OCI-LY7 (cell line): ENCODE measurements at regions not wholly inside any gene's neighbourhood (a gene's known extent, or its start where the extent isn't known, plus 50 kb on each side); places are given as distances from the start of the nearest gene placed in this dataset.

Experiments used
- BruUV-seq: library from RNA; stranded (reverse); fragments of 400-500 nt; replicated peaks from 2 replicates; lab custom pipeline; 2021; lab: Mats Ljungman, UMichigan
- CTCF ChIA-PET: fragments of 300-600 bp; sonication (Branson Sonifier 250); formaldehyde crosslinking; loops from one replicate; lab custom pipeline; 2022; ENCODE audit warnings: antibody characterized with exemption; ENCODE audit not compliant: unreplicated experiment; lab: Charles Lee
- POLR2A ChIA-PET: fragments of 300-600 bp; sonication (Branson Sonifier 250); formaldehyde crosslinking; loops from one replicate; lab custom pipeline; 2022; ENCODE audit warnings: antibody characterized with exemption; lab: Charles Lee
- DNase-seq: peaks from one replicate; pipeline ENCODE4 v3.0.0-alpha.2; 2015; ENCODE audit warnings: low spot score
- H2AFZ ChIP-seq: fragments of 200-600 bp; sonication (generic), shearing (Covaris generic); 2 replicates; pipeline ENCODE4 v1.6.1; 2014; ENCODE audit warnings: mild to moderate bottlenecking, antibody characterized with exemption, low read length, moderate library complexity
- H3K27ac ChIP-seq: fragments of 200-600 bp; sonication (generic); 2 replicates; pipeline ENCODE4 v1.5.1; 2014; ENCODE audit warnings: mixed run types, low read depth, mild to moderate bottlenecking, moderate library complexity, low read length, inconsistent platforms; ENCODE audit not compliant: poor library complexity, severe bottlenecking
- H3K36me3 ChIP-seq: fragments of 200-600 bp; sonication (generic); 2 replicates; pipeline ENCODE4 v1.6.1; 2014; ENCODE audit warnings: mild to moderate bottlenecking, antibody characterized with exemption, low read length, moderate library complexity, mixed read lengths; ENCODE audit not compliant: insufficient read depth
- H3K4me1 ChIP-seq: fragments of 200-600 bp; sonication (generic); 2 replicates; pipeline ENCODE4 v1.5.1; 2014; ENCODE audit warnings: mild to moderate bottlenecking, low read length; ENCODE audit not compliant: insufficient read depth, poor library complexity, severe bottlenecking
- H3K4me2 ChIP-seq: fragments of 200-600 bp; sonication (generic); 2 replicates; pipeline ENCODE4 v1.6.1; 2014; ENCODE audit warnings: mild to moderate bottlenecking, low read length
- H3K4me3 ChIP-seq: fragments of 200-600 bp; sonication (generic); 2 replicates; pipeline ENCODE4 v1.5.1; 2014; ENCODE audit warnings: mild to moderate bottlenecking, low read depth, low read length; ENCODE audit not compliant: poor library complexity, severe bottlenecking
- H3K79me2 ChIP-seq: fragments of 200-600 bp; sonication (generic); 2 replicates; pipeline ENCODE4 v1.6.1; 2016; ENCODE audit warnings: low read depth, mild to moderate bottlenecking, low read length, moderate library complexity, mixed read lengths; ENCODE audit not compliant: insufficient read depth
- H3K9me2 ChIP-seq: fragments of 200-600 bp; sonication (generic); 2 replicates; pipeline ENCODE4 v1.6.1; 2016; ENCODE audit warnings: mild to moderate bottlenecking, low read length, mixed read lengths; ENCODE audit not compliant: insufficient read depth
- H3K9me3 ChIP-seq: fragments of 200-600 bp; sonication (generic); 2 replicates; pipeline ENCODE4 v1.6.1; 2014; ENCODE audit warnings: mild to moderate bottlenecking, mixed run types, low read length, mixed read lengths
- H4K20me1 ChIP-seq: fragments of 200-600 bp; sonication (generic); 2 replicates; pipeline ENCODE4 v1.6.1; 2014; ENCODE audit warnings: mild to moderate bottlenecking, antibody characterized with exemption, low read length, moderate library complexity, mixed read lengths; ENCODE audit not compliant: insufficient read depth
- CTCF ChIP-seq: fragments of 200-600 bp; sonication (generic); conservative IDR thresholded peaks from 2 replicates; pipeline ENCODE4 v1.5.1; 2014; ENCODE audit warnings: mild to moderate bottlenecking, antibody characterized with exemption, low read length, moderate library complexity, mixed read lengths
- EZH2phosphoT487 ChIP-seq: fragments of 200-600 bp; sonication (generic); IDR thresholded peaks from 2 replicates; pipeline ENCODE4 v1.6.1; 2018; ENCODE audit warnings: low read depth, borderline replicate concordance, mild to moderate bottlenecking, mixed run types, antibody characterized with exemption, low read length, moderate library complexity, mixed read lengths
- intact Hi-C: fragments of 100-400 bp; cut with micrococcal nuclease; formaldehyde crosslinking; loops from one replicate; pipeline ENCODE4 v1.10.0; 2022; ENCODE audit not compliant: unreplicated experiment

DNA sequence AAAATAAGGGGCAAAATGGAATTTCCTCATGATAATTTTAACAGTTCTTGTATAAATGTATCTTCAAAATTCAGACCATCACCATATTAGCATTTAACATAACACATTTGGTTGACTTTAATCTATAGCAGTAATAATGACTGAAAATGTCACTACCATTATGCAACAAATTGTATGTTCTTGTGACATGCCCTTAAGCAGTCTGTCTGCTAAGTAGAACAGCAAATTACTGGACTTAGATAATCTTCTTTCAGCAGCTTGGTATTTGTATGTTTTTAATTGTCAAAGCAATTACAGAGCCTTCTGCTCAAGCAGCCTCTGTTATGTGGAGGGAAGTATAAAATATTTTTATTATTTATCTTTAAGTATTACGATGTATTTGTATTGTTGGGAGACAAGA is 214.3 kb upstream of the NXPH2 start:
- CTCF ChIA-PET = no interaction called here

GRCh38 chr2:138985881-138986280 is 205.7 kb upstream of the NXPH2 start:
- TF ChIP-seq CTCF = no peak
- TF ChIP-seq EZH2phosphoT487 = no peak
- ChIA-PET POLR2A (interaction anchor here (0.7 kb wide), 1 partner anchor 277 kb away, joined by 3 read pairs; no protein-coding TSS in a partner anchor), CTCF (no interaction called here)
- intact Hi-C loops = no loop called here
- H3K36me3 ChIP-seq = no peaks in the 10 kb centered on the region
- no peaks in the 10 kb centered on the region for H3K4me1 ChIP-seq
- no peaks in the 10 kb centered on the region for H4K20me1 ChIP-seq
- H3K27ac ChIP-seq = no peak overlapping the region
- DNase-seq = no peak
- H2AFZ ChIP-seq = no peak overlapping the region
- H3K9me3 ChIP-seq = no peaks in the 10 kb centered on the region
- H3K4me2 ChIP-seq = no peak overlapping the region
- no peaks in the 10 kb centered on the region for H3K9me2 ChIP-seq
- H3K79me2 ChIP-seq = no peaks in the 10 kb centered on the region
- no TSS peak for BruUV-seq
- no peak overlapping the region for H3K4me3 ChIP-seq

More for the DNA sequence above, 214.3 kb upstream of the NXPH2 start:
- no peak for DNase-seq
- no peak overlapping the region for H3K27ac ChIP-seq
- no peaks in the 10 kb centered on the region for H3K79me2 ChIP-seq
- H3K9me3 ChIP-seq = no peaks in the 10 kb centered on the region
- no peaks in the 10 kb centered on the region for H4K20me1 ChIP-seq
- no peaks in the 10 kb centered on the region for H3K4me1 ChIP-seq
- no peak overlapping the region for H3K4me2 ChIP-seq
- POLR2A ChIA-PET = no interaction called here
- H3K36me3 ChIP-seq = no peaks in the 10 kb centered on the region
- no TSS peak for BruUV-seq
- H3K9me2 ChIP-seq = no peaks in the 10 kb centered on the region
- H3K4me3 ChIP-seq = no peak overlapping the region
- H2AFZ ChIP-seq = no peak overlapping the region
- TF ChIP-seq EZH2phosphoT487 (no peak), CTCF (no peak)
- intact Hi-C loops = no loop called here

GRCh38 chr2:138979131-138979785 is 199.1 kb upstream of the NXPH2 start:
- no TSS peak for BruUV-seq
- no peaks in the 10 kb centered on the region for H4K20me1 ChIP-seq
- ChIA-PET POLR2A (no interaction called here), CTCF (no interaction called here)
- no peaks in the 10 kb centered on the region for H3K9me3 ChIP-seq
- H3K4me3 ChIP-seq = no peak overlapping the region
- intact Hi-C loops = no loop called here
- TF ChIP-seq EZH2phosphoT487 (no peak), CTCF (no peak)
- H3K4me1 ChIP-seq = no peaks in the 10 kb centered on the region
- no peaks in the 10 kb centered on the region for H3K9me2 ChIP-seq
- no peaks in the 10 kb centered on the region for H3K79me2 ChIP-seq
- no peak for DNase-seq
- H3K27ac ChIP-seq = no peak overlapping the region
- no peak overlapping the region for H2AFZ ChIP-seq
- no peaks in the 10 kb centered on the region for H3K36me3 ChIP-seq
- H3K4me2 ChIP-seq = no peak overlapping the region
